ENCODE measurements at regions not wholly inside any gene's neighbourhood (a gene's known extent, or its start where the extent isn't known, plus 50 kb on each side); places are given as distances from the start of the nearest gene placed in this dataset.

DNA sequence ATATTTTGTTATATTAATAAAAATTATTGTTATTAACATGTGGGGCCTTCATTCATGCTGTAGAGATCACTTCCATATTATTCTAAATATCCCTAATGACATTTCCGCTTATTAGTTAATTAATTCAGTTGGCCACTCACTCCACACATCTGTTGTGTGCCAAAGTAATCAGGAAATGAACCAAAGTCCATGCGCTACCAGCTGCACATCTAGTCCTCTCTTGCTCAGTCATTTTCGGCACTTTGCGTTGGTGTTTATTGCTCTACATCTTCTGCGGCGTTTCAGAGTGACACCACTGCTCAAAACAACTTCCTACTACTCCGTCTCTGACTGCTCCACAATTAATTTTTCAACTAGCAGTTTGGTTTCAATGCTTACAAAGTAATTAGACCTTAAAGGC, 101.4 kb upstream of the ZFHX3 start:
- TF ChIP-seq, protein P1, sequence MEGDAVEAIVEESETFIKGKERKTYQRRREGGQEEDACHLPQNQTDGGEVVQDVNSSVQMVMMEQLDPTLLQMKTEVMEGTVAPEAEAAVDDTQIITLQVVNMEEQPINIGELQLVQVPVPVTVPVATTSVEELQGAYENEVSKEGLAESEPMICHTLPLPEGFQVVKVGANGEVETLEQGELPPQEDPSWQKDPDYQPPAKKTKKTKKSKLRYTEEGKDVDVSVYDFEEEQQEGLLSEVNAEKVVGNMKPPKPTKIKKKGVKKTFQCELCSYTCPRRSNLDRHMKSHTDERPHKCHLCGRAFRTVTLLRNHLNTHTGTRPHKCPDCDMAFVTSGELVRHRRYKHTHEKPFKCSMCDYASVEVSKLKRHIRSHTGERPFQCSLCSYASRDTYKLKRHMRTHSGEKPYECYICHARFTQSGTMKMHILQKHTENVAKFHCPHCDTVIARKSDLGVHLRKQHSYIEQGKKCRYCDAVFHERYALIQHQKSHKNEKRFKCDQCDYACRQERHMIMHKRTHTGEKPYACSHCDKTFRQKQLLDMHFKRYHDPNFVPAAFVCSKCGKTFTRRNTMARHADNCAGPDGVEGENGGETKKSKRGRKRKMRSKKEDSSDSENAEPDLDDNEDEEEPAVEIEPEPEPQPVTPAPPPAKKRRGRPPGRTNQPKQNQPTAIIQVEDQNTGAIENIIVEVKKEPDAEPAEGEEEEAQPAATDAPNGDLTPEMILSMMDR (IDR thresholded peaks at IDR 0.05): no peak
- TF ChIP-seq POLR2A (IDR thresholded peaks at IDR 0.05) (no peak), POLR2AphosphoS5 (IDR thresholded peaks at IDR 0.05) (no peak), EP300 (IDR thresholded peaks at IDR 0.05) (no peak)

All from suprapubic skin (tissue), 4 donors.